GM12878 (cell line): ENCODE measurements at regions not wholly inside any gene's neighbourhood (a gene's known extent, or its start where the extent isn't known, plus 50 kb on each side); places are given as distances from the start of the nearest gene placed in this dataset.

Experiments
- ATAC-seq: fragments of 200-7000 bp; cut with Tn5 transposase; 3 replicates; pipeline ENCODE4 v1.9.1; 2020; ENCODE audit warnings: mild to moderate bottlenecking, moderate library complexity
- BruUV-seq: library from RNA; stranded (reverse); fragments of 400-500 nt; replicated peaks from 2 replicates; lab custom pipeline; 2021; lab: Mats Ljungman, UMichigan
- CTCF ChIA-PET: fragments of 300-600 bp; sonication (Branson Sonifier 250); formaldehyde crosslinking; extraction: SDS; loops from one replicate; lab custom pipeline; 2021; ENCODE audit warnings: inconsistent platforms; lab: Yijun Ruan, JAX
- POLR2A ChIA-PET: fragments of 350-600 bp; formaldehyde crosslinking; extraction: SDS; loops from one replicate; lab custom pipeline; 2021; ENCODE audit warnings: inconsistent platforms; lab: Charles Lee
- RAD21 ChIA-PET: fragments of 300-600 bp; sonication (Branson Sonifier 250); formaldehyde crosslinking; loops from one replicate; lab custom pipeline; 2023; ENCODE audit warnings: antibody characterized with exemption; ENCODE audit not compliant: unreplicated experiment; lab: Charles Lee
- SMC1A ChIA-PET: fragments of 300-600 bp; sonication (Branson Sonifier 250); formaldehyde crosslinking; loops from one replicate; lab custom pipeline; 2023; ENCODE audit not compliant: unreplicated experiment, uncharacterized antibody; lab: Charles Lee
- DNase-seq: peaks from one replicate; pipeline ENCODE4 v3.0.0-alpha.2; 2011; ENCODE audit warnings: low read depth, low spot score
- FAIRE-seq: peaks from 3 replicates; lab custom pipeline; 2011; peaks lifted over from hg19 to GRCh38; lab: Jason Lieb, UNC
- H2AFZ ChIP-seq: 2 replicates; pipeline ENCODE4 v1.6.0; 2011; ENCODE audit warnings: low read depth, low read length, control low read depth; ENCODE audit not compliant: control insufficient read depth
- H3K27ac ChIP-seq: 2 replicates; pipeline ENCODE4 v1.5.1; 2011; ENCODE audit warnings: control low read depth; ENCODE audit not compliant: control insufficient read depth, insufficient read depth
- H3K27me3 ChIP-seq, 2 experiments: replicated peaks in 1 of 2; 2 replicates each; pipeline versions ENCODE4 v1.6.0 to v1.6.1; 2011; ENCODE audit warnings: low read length in 1 of 2; ENCODE audit not compliant: control insufficient read depth in 2 of 2, insufficient read depth in 2 of 2
- H3K36me3 ChIP-seq, 2 experiments: 2 replicates each; pipeline ENCODE4 v1.5.1; 2011; ENCODE audit warnings: low read length in 1 of 2; ENCODE audit not compliant: control insufficient read depth in 2 of 2, insufficient read depth in 2 of 2
- H3K4me1 ChIP-seq: 2 replicates; pipeline ENCODE4 v1.6.1; 2011; ENCODE audit warnings: mild to moderate bottlenecking, low read length, moderate library complexity, mixed read lengths; ENCODE audit not compliant: control insufficient read depth, insufficient read depth
- H3K4me2 ChIP-seq: 2 replicates; pipeline ENCODE4 v1.6.0; 2011; ENCODE audit warnings: control low read depth; ENCODE audit not compliant: control insufficient read depth, insufficient read depth
- H3K4me3 ChIP-seq: fragments of 200-600 bp; sonication (generic); 2 replicates; pipeline ENCODE4 v1.5.1; 2016
- H3K79me2 ChIP-seq: 2 replicates; pipeline ENCODE4 v1.6.0; 2011; ENCODE audit warnings: low read length; ENCODE audit not compliant: control insufficient read depth, insufficient read depth
- H3K9ac ChIP-seq: 2 replicates; pipeline ENCODE4 v1.8.0; 2011; ENCODE audit warnings: low read length, control low read depth, mixed read lengths; ENCODE audit not compliant: control insufficient read depth, insufficient read depth
- H3K9me3 ChIP-seq: replicated peaks from 3 replicates; pipeline ENCODE4 v1.5.1; 2011; ENCODE audit warnings: mild to moderate bottlenecking, low read length; ENCODE audit not compliant: control insufficient read depth, insufficient read depth
- H4K20me1 ChIP-seq: 2 replicates; pipeline ENCODE4 v1.6.0; 2011; ENCODE audit not compliant: control insufficient read depth, insufficient read depth
- ASH2L ChIP-seq: fragments of 300-600, 200-600 bp; sonication (generic); IDR thresholded peaks from 2 replicates; pipeline ENCODE4 v1.6.1; 2017; ENCODE audit warnings: low read depth, mild to moderate bottlenecking, borderline replicate concordance
- CBX3 ChIP-seq: fragments of 200-600 bp; sonication (generic); IDR thresholded peaks from 2 replicates; pipeline ENCODE4 v1.6.1; 2016; ENCODE audit warnings: low read depth, borderline replicate concordance
- DPF2 ChIP-seq: fragments of 450-650 bp; IDR thresholded peaks from 2 replicates; pipeline ENCODE4 v1.6.1; 2017; ENCODE audit warnings: mild to moderate bottlenecking
- FOXM1 ChIP-seq: IDR thresholded peaks from 2 replicates; pipeline ENCODE4 v1.6.1; 2012; ENCODE audit warnings: low read depth, mild to moderate bottlenecking, inconsistent platforms, low read length, moderate library complexity
- PAX5 ChIP-seq: IDR thresholded peaks from 2 replicates; pipeline ENCODE4 v1.6.1; 2011; ENCODE audit warnings: low read depth, low read length, borderline replicate concordance
- PML ChIP-seq: IDR thresholded peaks from 2 replicates; pipeline ENCODE4 v1.6.1; 2012; ENCODE audit warnings: low read length, inconsistent platforms
- RUNX3 ChIP-seq: IDR thresholded peaks from 2 replicates; pipeline ENCODE4 v1.6.1; 2012; ENCODE audit warnings: low read length, inconsistent platforms
- SUZ12 ChIP-seq: fragments of 200-600 bp; sonication (generic); IDR thresholded peaks from one replicate; pipeline ENCODE4 v1.6.1; 2018; ENCODE audit warnings: antibody characterized with exemption, mild to moderate bottlenecking; ENCODE audit not compliant: unreplicated experiment
- ZBED1 ChIP-seq: IDR thresholded peaks from 2 replicates; pipeline ENCODE4 v1.6.1; 2016; ENCODE audit warnings: borderline replicate concordance
- WGBS: methylation state at CpG from one replicate; pipeline ENCODE4 v1.1.6; 2016; ENCODE audit warnings: low lambda C conversion rate; ENCODE audit not compliant: insufficient replicate concordance, insufficient coverage; ENCODE audit errors: missing lambda C conversion rate; 5-methylcytosine and 5-hydroxymethylcytosine counted together
- in situ Hi-C: fragments of 300-500 bp; cut with MboI; formaldehyde crosslinking; loops from 9 replicates; pipeline ENCODE4 v1.14.3; 2018; ENCODE audit warnings: mixed read lengths
- intact Hi-C: fragments of 100-400 bp; cut with micrococcal nuclease; formaldehyde crosslinking; loops from one replicate; pipeline ENCODE4 v1.14.2; 2022; ENCODE audit not compliant: unreplicated experiment

DNA sequence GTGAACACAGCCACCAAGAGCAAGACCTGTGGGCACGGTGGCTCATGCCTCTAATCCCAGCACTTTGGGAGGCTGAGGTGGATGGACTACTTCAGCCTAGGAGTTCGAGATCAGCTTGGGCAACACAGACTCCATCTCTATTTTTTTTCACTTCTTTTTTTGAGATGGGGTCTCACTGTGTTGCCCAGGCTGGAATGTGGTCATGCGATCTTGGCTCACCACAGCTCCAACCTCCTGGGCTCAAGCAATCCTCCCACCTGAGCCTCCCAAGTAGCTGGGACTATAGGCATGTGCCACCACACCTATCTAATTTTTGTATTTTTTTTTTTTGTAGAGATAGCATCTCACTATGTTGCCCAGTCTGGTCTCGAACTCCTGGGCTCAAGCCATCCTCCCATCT lies 54.4 kb upstream of the SPRED2 start:
- ChIA-PET RAD21 (no interaction called here), SMC1A (interaction anchor here (0.6 kb wide), 2 partner anchors 39 to 592 kb away, joined by 3 read pairs; no protein-coding TSS in a partner anchor), CTCF (no interaction called here), POLR2A (no interaction called here)
- Histone ChIP-seq H3K4me2 (no peak overlapping the region), H3K79me2 (no peaks in the 10 kb centered on the region), H3K36me3 (no peaks in the 10 kb centered on the region), H2AFZ (no peak overlapping the region), H3K9ac (no peak overlapping the region), H4K20me1 (no peaks in the 10 kb centered on the region), H3K4me3 (no peak overlapping the region), H3K27ac (no peak overlapping the region), H3K27me3 (no peaks in the 10 kb centered on the region), H3K9me3 (peaks cover 2% of the 10 kb centered on the region; the same call in 1 of the 3 replicates), H3K4me1 (no peaks in the 10 kb centered on the region)
- ATAC-seq = no peak
- no peak for TF ChIP-seq ASH2L
- intact Hi-C loops = no loop called here
- WGBS = 6% methylated on average over 4 of the region's 4 CpGs
- DNase-seq = no peak
- BruUV-seq = no TSS peak
- FAIRE-seq = no peak
- in situ Hi-C loops = no loop called here

- peaks cover 2% of the 10 kb centered on the region; the same call in 1 of the 3 replicates for H3K9me3 ChIP-seq
- ChIA-PET RAD21 (no interaction called here), POLR2A (interaction anchor here (0.7 kb wide), 1 partner anchor 72 kb away, joined by 3 read pairs; no protein-coding TSS in a partner anchor), CTCF (no interaction called here), SMC1A (interaction anchor here (0.6 kb wide), 2 partner anchors 39 to 592 kb away, joined by 3 read pairs; no protein-coding TSS in a partner anchor)
- TF ChIP-seq ZBED1 (no peak), FOXM1 (no peak), DPF2 (no peak), PML (no peak), PAX5 (no peak), SUZ12 (no peak), RUNX3 (no peak), CBX3 (no peak)
- H3K4me3 ChIP-seq = no peak overlapping the region
- WGBS = 73% methylated on average over 2 of the region's 2 CpGs
- H3K4me2 ChIP-seq = no peak overlapping the region
- BruUV-seq = no TSS peak
- no peak overlapping the region for H2AFZ ChIP-seq
- no peaks in the 10 kb centered on the region for H3K27me3 ChIP-seq
- FAIRE-seq = no peak
- H3K4me1 ChIP-seq = no peaks in the 10 kb centered on the region
- no peak for DNase-seq
- in situ Hi-C loops = no loop called here
- H4K20me1 ChIP-seq = no peaks in the 10 kb centered on the region
- no peak for ATAC-seq
- no peaks in the 10 kb centered on the region for H3K79me2 ChIP-seq
- H3K36me3 ChIP-seq = no peaks in the 10 kb centered on the region
- H3K27ac ChIP-seq = no peak overlapping the region
- H3K9ac ChIP-seq = no peak overlapping the region
- intact Hi-C loops = no loop called here
These were observed 53.9 kb upstream of the SPRED2 start for GRCh38 chr2:65486282-65486681.
